ENCODE measurements at regions not wholly inside any gene's neighbourhood (a gene's known extent, or its start where the extent isn't known, plus 50 kb on each side); places are given as distances from the start of the nearest gene placed in this dataset.

DNA sequence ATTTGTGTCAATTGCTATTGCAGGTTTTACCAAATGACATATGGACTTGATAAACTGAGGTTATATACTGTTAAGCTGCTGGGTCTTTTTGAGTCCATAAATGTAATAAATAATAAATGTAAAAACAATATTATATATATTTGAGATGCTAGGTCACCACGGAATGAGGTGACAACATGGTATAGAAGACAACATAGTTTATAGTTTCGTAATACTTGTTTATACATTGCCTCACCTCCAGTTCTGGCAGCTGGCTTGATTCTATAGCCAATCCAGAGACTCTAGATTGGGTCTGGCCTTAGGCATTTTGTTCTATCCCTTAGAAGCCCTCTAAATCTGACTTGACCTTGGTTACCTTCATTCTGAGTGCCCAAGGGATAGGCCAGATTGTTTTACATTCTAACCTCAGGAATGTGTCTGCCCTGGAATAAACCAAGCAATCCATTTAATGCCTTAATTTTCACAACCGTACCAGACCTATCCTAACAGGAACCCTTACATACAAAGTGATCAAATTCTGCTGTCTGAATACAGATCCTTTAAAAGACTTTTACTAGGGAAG is 61.5 kb upstream of the STXBP5 start:
- DNase-seq: no peak

DNA sequence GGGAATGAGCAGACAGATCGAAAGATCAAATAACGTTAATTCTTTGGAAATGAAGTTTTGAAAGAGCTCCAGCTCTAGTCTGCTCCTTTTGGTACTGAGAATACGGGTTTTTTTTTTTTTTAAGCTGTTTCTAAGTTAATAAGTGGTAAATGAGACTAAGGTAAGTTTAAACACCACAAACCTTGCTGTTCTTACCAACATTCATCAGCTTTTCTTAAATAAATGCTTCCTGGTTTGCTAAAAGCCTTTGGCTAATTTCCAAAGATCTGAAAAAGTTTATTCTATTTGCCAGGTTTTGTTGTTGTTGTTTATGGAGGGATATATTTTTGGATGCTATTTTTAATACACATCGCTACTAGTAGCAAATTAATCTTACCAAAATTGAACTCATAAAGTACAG is 55.1 kb upstream of the STXBP5 start:
- DNase-seq: no peak

DNA sequence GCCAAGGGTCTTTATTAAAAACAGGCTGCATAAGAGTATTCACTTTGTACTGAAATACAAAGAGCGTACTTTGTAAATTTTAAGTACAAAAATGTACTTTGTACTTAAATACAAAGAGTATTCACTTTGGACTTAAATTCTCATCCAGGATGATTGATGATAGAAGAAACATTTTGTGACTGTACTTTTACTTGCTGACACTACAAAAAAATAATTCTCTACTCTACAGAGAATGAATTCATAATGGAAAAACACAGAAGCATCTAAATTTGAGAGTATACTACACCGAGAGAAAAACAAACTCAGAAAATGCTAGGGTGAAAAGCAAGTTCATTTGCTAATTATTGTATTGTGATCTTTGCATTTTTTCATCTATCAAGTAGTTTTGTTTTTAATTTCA is 54.4 kb upstream of the STXBP5 start:
- DNase-seq: no peak

DNA sequence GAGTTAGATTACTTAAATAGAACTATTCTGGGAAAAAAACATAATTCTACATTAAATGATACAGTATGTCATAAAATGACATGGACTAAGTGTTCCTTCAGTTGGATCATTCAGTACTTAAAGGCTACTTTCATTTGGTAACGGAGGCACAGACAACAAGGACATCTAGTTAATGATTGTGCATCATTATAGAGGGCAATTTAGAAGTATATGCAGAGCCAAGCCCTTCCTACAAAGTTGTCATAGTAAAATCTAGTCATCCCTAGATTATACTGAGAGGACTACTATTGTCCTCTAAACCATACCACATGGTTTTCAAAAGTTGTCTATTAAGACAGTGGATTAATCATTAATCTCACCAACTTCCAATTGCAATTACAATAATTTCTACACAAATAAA is 53.9 kb upstream of the STXBP5 start:
- DNase-seq: no peak

Measured in activated CD4-positive, alpha-beta T cell treated with anti-CD3 and anti-CD28 coated beads for 48 hours (primary cell).